GM21515 (cell line): ENCODE measurements at regions not wholly inside any gene's neighbourhood (a gene's known extent, or its start where the extent isn't known, plus 50 kb on each side); places are given as distances from the start of the nearest gene placed in this dataset.
"Not testable (repeated sequence)": the region's sequence is repeated elsewhere in the genome, so short reads cannot be mapped to it uniquely, and the experiment has no call there.

Source experiments
- ATAC-seq: cut with Tn5 transposase; IDR thresholded peaks from one replicate; pipeline ENCODE4 v1.9.1; 2021; ENCODE audit not compliant: unreplicated experiment

DNA sequence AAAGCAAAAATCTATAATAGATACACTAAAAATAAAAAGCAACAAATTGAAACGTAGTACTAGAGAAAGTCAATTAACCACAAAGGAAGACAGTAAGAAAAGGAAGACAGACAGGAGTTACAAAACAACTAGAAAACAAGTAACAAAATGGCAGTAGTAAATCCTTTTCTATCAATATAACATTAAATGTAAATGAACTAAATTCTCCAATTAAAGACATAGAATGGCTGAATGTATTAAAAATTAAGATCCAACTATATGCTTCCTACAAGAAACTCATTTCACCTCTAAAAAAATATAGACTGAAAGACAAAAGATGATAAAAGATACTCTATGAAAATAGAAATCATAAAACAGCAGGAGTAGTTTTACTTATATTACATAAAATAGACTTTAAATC is 79.1 kb downstream of the CTH start:
- ATAC-seq: no peak

DNA sequence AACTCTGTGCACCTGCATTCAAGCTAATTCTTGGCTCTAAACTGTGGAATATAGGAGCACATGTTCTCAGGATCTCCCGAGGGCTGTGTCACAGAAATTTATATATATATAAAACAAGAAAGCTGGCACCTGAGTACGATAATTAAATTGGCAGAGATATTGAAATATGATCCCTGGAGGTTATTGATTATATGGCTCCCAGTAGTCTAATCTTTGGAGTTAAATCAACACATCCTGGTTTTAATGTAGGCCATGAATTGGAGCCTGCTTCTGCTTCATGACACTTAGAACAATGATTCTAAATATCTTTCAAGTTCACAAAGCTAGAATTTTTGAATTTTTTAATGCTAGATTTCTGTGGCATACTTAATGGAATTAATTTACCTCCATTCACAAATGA is 84.3 kb downstream of the CTH start:
- ATAC-seq: no peak

DNA sequence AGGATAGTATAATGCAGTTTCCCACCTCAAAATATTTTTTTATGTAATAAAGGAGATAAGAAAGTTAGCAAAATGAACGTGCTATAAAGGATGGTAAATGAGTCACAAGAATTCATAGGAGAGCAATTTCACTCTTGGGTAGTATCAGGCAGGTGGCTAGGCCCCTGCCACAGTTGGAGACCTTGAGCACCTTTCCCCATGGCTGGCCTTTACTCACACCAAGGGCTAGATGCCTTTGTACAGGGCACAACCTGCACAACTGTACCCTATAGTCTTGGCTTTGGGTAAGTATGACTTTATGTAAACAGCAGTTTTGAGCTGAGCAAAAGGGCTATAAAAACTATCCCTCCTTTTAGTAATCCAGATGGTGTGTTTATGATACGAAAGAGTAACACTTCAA is 85.1 kb downstream of the CTH start:
- no peak for ATAC-seq

DNA sequence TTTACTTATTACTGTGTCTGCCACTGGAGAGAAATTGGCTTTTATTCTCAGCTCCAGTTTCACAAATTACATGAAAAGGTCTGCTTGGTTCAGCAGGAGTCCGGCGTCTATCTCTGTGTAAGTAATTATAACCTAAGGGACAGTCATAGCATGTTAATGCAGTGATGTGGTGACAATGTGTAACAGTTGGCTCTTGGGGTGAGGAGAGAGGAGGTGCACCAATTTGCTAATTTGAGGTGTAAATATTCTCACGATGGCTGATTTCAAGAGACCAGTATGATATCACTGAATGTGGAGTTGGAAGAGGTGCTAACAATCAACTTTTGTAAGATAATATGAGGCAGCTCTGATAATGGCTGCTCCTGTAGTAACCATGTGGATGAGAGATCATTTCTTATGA is 86.1 kb downstream of the CTH start:
- ATAC-seq: no peak

DNA sequence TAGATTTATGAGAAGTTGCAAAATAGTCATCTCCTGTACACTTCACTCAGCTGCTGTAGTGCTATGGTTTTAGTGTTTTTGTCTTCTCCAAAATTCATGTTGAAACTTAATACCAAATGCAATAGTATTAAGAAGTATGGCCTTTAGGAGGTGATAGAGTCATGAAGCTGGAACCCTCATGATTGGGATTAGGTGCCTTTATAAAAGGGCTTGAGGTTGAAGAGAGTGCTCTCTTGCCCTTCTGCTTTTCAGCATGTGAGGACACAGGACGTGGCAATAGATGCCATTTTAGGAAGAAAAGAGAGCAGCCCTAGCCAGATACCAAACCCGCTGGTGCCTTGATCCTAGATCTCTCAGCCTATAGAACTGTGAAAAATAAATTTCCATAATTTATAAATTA is 87.6 kb downstream of the CTH start:
- ATAC-seq: no peak

DNA sequence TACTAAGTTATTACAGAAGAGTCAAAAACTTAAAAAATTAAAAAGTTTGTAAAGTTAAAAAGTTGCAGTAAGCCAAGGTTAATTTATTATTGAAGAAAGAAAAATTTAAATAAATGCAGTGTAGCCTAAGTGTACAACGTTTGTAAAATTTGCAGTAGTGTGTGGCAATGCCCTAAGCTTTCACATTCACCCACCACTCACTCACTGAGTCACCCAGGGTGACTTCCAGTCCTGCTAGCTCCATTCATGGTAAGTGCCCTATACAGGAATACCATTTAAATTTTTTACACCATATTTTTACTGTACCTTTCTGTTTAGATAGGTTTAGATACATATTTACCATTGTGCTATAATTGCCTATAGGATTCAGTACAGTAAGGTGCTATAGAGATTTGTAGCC is 88.6 kb downstream of the CTH start:
- ATAC-seq: no peak

DNA sequence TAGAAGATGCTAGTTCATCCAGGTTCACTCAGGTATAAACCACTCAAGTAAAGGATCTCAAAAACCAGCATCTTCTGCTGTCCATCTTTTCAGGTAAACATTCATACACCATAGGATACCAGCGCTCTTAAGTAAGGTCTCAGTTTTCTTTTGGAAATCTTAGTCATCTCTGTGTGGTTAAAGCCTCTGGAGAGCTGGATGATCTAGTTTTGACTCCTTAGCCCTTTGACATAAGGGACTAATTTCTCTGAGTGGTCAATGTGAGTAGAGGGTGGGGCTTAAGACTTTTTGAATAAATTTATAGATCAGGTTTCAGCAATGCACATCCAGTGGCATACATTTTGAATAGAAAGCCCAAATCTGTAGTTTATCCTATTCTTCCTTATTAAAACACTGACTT is 92.3 kb downstream of the CTH start:
- ATAC-seq: no peak

DNA sequence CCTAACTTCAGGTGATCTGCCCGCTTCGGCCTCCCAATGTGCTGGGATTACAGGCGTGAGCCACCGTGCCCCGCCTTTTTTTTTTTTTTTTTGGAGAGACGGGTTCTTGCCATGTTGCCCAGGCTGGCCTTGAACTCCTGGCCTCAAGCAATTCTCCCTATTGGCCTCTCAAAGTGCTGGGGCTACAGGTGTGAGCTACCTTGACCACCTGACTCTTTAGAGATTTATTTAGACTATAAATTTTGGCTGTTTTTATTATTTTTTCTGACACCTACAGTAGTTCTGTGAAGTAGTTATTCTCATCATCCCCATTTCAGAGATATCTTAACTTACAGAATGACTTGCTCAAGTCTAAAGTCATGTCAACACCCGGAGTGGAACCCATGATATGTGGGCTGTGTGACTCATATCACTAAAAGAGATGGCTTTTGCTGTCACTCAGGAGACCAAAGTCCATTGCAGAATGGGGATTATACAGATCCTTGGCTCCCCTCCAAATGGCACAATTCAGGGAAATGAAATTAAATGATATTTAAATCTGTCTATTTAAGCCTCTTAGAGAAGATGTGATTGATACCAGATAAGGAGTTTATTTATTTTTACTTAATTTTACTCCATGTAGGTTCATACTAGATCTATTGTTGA is 93.2 kb downstream of the CTH start:
- ATAC-seq: peak; percentile 94

DNA sequence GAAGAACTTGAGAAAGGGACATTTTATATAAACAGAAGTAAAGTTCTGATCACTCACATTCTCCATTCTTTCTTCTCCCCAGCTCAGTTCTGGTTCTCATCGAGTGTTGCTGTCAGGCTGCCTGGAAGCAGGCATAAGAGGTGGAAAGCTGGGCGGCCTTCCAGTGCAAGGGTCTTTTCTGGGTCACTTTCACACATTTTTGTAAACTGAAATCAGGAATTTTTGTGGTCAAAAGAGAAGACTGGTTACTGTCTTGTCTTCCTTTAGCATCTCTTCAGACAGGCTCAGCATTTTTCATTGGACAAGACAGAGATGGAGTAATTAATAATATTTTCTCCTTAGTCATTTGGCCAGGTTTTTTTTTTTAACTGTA is 93.7 kb downstream of the CTH start:
- ATAC-seq: peak; percentile 22

DNA sequence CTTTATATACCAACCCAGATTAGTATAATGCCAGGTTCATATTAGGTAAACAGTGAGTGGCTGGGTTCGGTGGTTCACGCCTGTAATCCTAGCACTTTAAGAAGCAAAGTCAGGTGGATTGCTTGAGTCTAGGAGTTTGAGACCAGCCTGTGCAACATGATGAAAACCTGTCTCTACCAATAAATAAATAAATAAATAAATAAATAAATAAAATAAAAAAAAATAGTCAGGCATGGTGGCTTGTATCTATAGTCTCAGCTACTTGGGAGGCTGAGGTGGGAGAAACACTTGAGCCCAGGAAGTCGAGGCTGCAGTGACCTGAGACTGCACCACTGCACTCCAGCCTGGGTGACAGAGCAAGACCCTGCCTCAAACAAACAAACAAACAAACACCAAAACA is 96.9 kb downstream of the CTH start:
- not testable (repeated sequence) for ATAC-seq

DNA sequence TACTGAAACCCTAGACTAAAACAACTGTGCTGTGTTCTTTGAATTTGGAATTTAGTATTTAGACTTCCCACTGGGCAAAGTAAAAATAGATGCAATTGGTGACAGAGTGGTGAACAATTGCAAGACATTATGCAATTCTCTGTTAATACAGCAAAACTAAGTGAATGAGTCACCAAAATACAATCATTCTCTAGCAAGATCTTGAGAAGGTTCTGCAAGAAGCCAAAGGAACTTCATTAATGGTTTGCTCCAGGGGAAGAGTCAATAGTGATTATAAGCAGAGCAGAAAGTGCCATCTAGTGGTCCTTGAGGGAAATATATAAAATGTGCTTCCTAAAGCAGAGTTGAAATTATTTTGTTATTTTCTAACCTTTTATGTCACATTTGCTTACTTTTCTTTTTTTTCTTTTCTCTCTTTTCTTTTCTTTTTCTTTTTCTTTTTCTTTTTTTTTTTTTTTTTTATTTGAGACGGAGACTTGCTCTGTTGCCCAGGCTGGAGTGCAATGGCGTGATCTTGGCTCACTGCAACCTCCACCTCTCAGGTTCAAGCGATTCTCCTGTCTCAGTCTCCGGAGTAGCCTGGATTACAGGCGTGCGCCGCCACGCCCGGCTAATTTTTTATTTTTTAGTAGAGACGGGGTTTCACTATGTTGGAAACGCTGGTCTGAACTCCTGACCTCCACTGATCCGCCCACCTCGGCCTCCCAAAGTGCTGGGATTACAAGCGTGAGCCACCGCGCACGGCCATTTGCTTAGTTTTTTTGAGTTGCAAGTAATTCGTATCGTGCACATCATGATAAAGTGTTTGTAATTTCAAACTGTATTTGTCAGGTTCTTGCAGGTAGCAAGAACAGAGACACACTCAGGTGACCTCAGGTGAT is 99.2 kb downstream of the CTH start:
- ATAC-seq: peak; percentile 80

DNA sequence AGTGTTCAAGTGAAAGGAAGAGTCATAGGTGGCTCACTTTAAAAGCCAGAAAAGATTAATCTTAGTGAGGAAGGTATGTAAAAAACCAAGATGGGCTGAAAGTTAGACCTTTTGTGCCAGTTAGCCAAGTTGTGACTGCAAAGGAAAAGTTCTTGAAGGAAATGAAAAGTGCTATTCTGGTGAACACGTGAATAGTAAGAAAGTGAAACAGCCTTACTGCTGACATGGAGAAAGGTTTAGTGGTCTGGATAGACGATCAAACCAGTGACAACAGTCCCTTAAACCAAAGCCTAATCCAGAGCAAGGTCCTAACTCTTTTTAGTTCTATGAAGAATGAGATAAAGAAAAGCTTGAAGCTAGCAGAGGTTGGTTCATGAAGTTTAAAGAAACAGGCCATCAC is 106.4 kb downstream of the CTH start:
- ATAC-seq: peak; percentile 72

DNA sequence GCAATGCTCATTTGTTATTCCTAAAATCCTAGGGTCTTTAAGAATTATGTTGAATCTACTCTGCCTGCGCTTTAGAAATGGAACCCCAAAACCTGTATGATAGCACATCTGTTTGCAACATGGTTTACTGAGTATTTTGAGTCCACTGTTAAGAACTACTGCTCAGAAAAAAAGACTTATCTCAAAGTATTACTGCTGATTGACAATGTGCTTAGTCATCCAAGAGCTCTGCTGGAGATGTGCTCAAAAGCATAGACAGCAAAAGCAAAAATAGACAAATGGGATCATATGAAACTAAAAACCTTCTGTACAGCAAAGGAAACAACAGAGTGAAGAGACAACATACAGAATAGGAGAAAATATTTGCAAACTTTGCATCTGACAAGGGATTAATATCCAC is 107.0 kb downstream of the CTH start:
- ATAC-seq: peak; percentile 9

DNA sequence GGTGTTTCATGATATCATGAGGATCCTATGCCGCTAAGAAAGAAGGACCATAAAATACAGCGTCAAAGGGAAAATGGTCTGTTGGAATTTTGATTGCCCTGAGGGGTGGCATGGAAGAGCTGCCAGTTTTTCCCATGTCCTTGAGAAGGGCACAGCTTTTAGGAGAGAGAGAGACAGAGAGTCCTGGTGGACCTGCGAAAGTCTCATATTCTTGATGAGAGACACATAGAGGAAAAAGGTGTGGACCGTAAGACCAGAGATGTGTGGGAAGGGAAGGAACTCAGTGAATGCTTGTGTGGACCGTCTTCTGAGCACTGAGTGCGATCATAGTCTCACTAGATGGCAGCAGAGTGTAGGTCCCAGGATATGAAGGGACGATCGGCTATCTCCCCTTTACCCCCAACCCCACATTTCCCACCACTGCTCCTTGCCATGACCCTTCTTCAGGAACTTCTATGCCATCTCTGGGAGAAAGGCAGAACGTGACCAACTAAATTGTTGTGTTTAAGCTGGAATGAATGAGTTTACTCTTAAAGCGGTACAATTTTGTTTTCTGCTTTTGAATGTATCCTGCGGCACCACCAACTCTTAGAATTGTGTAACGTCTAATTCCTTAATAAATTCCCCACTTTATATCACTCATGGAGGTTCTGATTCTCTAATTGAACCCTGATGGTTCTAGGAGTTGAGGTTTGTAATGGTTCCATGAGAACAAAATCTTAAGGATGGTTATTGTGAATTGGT is 117.7 kb downstream of the CTH start:
- ATAC-seq: peak; percentile 81

DNA sequence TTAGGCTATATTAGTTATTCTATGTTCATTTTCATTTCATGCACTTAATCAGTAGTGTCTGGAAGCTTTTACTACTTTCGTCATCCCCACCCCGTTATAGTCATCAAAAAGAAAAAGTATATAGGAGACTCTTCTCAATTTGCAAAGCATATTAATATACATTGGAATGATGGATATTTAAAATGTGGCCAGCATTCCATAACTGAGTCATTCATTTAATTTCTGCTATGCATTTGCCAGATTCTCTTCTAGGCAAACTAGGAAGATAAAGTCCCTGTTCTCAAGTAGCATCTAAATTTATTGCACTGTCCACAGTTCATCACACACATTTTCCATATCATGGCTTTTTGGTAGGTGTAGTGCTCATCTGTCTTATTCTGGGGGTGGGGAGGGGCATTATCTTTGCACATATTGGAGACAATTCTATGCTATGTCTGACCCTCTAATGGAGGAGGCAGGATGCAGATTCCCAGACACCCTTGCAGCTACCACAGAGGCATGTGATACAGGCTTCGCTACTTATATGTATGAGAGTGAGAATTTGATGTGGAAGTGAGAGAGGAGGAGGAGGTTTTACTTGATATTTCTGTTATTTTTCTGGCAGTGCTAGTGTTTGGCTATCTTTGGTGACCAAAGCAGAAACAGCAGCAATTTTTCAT is 125.8 kb downstream of the CTH start:
- ATAC-seq: no peak

DNA sequence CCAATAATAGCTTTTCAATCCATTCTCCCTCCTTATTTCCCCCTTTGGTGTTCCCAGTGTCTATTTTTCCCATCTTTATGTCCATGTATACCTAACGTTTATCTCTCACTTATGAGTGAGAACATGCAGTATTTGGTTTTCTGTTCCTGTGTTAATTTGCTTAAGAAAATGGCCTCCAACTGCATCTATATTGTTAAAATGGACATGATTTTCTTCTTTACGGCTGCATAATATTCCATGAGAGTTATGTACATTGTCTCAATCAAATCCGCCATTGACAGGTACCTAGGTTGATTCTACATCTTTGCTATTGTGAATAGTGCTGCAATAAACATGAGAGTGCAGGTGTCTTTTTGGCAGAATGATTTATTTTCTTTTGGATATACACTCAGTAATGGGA is 126.7 kb downstream of the CTH start:
- ATAC-seq: no peak

DNA sequence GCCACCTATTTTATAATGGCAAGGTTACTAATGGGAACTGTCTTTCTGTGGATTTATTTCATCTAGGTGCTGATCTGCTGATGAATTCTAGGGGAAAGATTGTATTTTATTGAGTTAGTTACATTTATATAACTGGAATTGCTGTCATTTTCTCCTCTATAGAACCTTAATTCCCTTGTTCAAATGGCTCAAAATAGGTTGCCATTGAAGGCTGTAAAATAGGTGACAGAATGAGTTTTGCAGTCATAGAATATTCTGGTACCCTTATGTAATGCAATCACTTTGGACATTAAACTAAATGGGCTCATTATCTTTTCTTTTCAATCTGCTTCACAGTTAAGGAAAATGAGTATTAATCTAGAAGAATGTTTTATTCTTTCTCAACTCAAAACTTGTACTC is 131.0 kb downstream of the CTH start:
- no peak for ATAC-seq

DNA sequence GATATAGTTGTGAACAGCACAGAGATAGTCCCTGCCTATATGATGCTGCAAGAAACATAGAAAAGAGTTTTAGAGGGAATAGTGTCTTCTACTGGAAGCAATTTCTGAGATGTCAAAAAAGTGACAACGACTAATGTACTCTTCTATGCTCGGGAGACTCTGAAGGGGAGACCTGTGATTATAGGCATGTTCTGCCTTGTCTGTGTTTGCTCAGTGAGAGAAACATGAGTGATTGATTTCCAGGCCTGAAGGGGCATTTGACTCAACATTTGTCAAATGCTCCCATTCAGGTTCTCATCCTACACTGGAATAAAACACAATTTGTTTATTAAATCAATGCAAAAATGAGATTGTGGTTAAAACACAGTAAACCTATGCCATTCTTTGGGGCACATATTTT is 131.8 kb downstream of the CTH start:
- no peak for ATAC-seq

DNA sequence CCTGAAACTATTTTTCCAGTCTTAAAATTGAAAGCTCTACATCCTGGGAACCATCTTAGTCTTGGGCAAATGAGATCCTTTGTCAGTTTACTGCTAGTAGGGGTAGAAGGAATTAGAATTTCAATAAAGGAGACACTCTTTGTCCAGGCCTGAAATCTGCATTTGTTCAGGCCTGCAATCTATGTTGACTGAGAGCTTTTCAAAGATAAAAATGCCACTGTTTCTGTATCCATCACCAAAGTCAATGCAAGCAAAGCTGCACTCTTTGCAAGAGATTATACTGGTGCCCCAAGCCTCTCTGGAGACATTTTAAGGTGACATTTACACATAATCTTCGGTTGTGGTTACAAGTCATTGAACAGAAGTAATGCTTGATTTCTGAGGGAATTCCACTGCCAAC is 135.7 kb downstream of the CTH start:
- ATAC-seq: no peak

DNA sequence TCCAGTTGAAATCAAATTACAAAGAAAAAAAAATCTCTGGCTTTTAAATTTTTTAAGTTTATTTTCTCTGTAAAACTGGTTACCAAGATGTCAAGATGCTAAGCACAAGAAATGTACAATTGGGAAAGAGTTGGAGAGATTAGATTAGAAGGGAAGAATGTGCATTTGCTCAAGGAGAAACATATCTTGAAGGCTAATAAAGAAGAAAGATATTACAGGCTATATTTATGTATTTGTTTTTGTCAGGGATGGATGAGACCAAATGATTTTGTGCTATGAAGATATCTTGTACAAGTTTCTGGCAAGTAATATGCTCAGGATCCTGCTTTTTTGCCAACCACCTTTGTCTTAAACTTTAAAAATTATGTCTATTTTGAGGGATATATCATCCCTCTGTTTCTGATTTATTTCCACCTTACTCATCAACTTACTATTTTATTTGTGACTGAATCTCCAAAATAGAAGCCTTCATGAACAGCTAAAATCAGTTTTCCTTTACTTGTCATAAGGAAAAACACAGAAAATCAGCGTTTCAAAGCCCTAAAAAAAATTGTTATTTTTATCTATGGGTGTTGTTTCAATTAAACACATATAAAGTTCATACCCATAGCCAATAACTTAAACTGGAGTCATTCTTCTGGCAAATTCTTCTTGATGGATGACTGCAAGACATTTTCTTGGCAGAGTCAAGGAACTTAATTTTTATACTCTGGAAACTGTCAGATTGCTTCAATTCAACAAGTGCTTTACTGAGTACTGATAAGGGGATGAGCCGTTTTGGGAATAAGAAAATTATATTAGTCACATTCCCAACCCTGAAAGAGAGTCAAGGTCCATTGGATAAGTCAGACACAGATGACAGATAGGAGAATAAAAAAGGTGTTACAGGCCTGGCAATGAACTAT is 141.8 kb downstream of the CTH start:
- ATAC-seq: no peak

DNA sequence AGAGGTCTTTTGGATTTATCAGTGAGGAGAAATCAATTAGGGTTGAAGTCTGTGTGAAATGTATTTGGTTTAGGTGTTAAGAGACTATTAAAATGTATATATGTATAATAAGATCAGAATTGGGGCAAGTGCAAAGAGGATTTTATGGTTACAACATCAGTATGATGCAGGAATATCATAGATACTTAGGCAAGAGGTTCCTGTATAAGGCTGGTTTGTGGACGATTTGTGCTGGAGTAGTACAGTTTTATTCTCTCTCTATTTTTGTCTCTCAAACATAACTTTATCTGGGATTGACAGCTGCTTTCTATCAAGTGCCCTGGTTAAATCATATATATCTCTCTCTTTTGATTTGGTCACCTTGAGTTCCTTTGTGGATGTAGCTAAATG is 142.5 kb downstream of the CTH start:
- ATAC-seq: no peak
